ENCODE measurements at regions not wholly inside any gene's neighbourhood (a gene's known extent, or its start where the extent isn't known, plus 50 kb on each side); places are given as distances from the start of the nearest gene placed in this dataset.
"Not testable (repeated sequence)": the region's sequence is repeated elsewhere in the genome, so short reads cannot be mapped to it uniquely, and the experiment has no call there.

- DNase-seq, result no peak
- Mint-ChIP-seq H3K9me3 (no peaks in the 10 kb centered on the region), H3K4me1 (peaks cover 0 to 7% of the 10 kb centered on the region in 2 donors), H3K27me3 (ENCODE audit: low read depth in 3 of 3) (peaks cover 0 to 3% (median 2%) of the 10 kb centered on the region in 3 donors), H3K4me3 (no peak overlapping the region), H3K27ac (no peak overlapping the region), H3K36me3 (no peaks in the 10 kb centered on the region)
These were observed 229.2 kb upstream of the SGK1 start for GRCh38 chr6:134546962-134547645.

GRCh38 chr6:134544737-134545136 is 226.8 kb upstream of the SGK1 start:
- H3K4me1 Mint-ChIP-seq, result peaks cover 0 to 7% of the 10 kb centered on the region in 2 donors
- no peak overlapping the region for H3K4me3 Mint-ChIP-seq
- H3K27ac Mint-ChIP-seq, result no peak overlapping the region

DNA sequence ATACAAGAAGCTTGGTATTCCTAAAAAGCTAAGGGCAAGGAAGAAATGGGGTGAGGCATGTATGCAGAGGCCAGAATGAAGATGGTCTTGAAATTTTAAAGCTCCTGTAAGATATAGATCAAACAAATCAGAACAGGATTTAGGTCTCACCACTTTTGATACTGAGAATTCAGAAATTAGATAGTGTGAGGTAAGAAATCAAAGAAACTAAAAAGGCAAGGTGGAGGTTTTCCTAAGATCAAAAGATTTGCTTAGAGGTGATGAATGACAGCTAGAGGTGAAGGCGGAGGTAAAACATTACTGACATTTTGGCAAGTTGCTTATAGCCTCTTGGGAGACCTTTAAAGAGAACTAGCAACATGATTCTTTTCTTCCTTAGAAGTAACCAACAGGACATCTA is 225.2 kb upstream of the SGK1 start:
- Mint-ChIP-seq H3K27me3 (ENCODE audit: low read depth in 3 of 3) (peaks cover 2 to 3% (median 2%) of the 10 kb centered on the region in 3 donors), H3K36me3 (no peaks in the 10 kb centered on the region), H3K4me3 (no peak overlapping the region), H3K27ac (no peak overlapping the region), H3K4me1 (peaks cover 0 to 7% of the 10 kb centered on the region in 2 donors), H3K9me3 (no peaks in the 10 kb centered on the region)
- DNase-seq, result no peak

More at GRCh38 chr6:134544737-134545136, 226.8 kb upstream of the SGK1 start:
- no peaks in the 10 kb centered on the region for H3K36me3 Mint-ChIP-seq
- DNase-seq, result no peak
- H3K9me3 Mint-ChIP-seq, result no peaks in the 10 kb centered on the region
- H3K27me3 Mint-ChIP-seq (ENCODE audit: low read depth in 3 of 3), result peaks cover 2 to 3% (median 2%) of the 10 kb centered on the region in 3 donors

GRCh38 chr6:134541001-134541400 is 223.1 kb upstream of the SGK1 start:
- H3K4me1 Mint-ChIP-seq, result peaks cover 0 to 7% of the 10 kb centered on the region in 2 donors
- H3K9me3 Mint-ChIP-seq, result no peaks in the 10 kb centered on the region
- DNase-seq, result no peak
- no peaks in the 10 kb centered on the region for H3K36me3 Mint-ChIP-seq
- H3K4me3 Mint-ChIP-seq, result no peak overlapping the region
- no peak overlapping the region for H3K27ac Mint-ChIP-seq
- peaks cover 0 to 3% (median 2%) of the 10 kb centered on the region in 3 donors for H3K27me3 Mint-ChIP-seq (ENCODE audit: low read depth in 3 of 3)

DNA sequence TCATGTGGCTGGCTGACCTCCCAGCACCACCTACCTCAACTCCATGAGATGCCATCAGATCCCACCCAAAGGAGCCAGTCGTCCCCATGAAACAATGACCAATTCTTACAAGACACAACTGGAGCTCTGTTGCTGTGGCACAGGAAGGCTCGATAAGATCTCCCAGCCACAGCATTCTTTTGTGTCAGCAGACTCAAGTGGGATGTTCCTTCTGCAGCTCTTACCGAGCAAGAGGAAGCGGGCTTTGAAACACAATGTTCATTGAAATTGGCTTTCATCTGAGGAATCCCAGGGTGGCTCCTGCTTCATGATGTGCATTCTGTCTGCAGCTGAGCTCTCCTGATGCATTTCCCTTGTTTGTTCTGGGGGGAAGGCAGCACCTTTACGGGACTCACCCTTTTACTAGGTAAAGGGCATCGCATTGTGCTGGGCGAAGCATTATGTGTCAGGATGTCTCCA is 222.0 kb upstream of the SGK1 start:
- Mint-ChIP-seq H3K9me3 (no peaks in the 10 kb centered on the region), H3K27me3 (ENCODE audit: low read depth in 3 of 3) (peaks cover 0 to 3% (median 2%) of the 10 kb centered on the region in 3 donors)

GRCh38 chr6:134537765-134538164 is 219.9 kb upstream of the SGK1 start:
- H3K27ac Mint-ChIP-seq, H3K36me3 Mint-ChIP-seq: not testable (repeated sequence)

More for the DNA sequence above, 222.0 kb upstream of the SGK1 start:
- H3K36me3 Mint-ChIP-seq, result no peaks in the 10 kb centered on the region
- H3K4me1 Mint-ChIP-seq, result peaks cover 0 to 7% of the 10 kb centered on the region in 2 donors
- H3K27ac Mint-ChIP-seq, result no peak overlapping the region
- H3K4me3 Mint-ChIP-seq, result no peak overlapping the region
- no peak for DNase-seq

GRCh38 chr6:134537146-134537555 is 219.2 kb upstream of the SGK1 start:
- H3K36me3 Mint-ChIP-seq, result no peaks in the 10 kb centered on the region
- no peak for DNase-seq
- H3K4me3 Mint-ChIP-seq, result no peak overlapping the region
- peaks cover 0 to 3% (median 0%) of the 10 kb centered on the region in 3 donors for H3K27me3 Mint-ChIP-seq (ENCODE audit: low read depth in 3 of 3)
- no peaks in the 10 kb centered on the region for H3K9me3 Mint-ChIP-seq
- H3K27ac Mint-ChIP-seq, result no peak overlapping the region
- H3K4me1 Mint-ChIP-seq, result no peaks in the 10 kb centered on the region

More at GRCh38 chr6:134537765-134538164, 219.9 kb upstream of the SGK1 start:
- H3K4me1 Mint-ChIP-seq; H3K4me3 Mint-ChIP-seq; H3K9me3 Mint-ChIP-seq; H3K27me3 Mint-ChIP-seq (ENCODE audit: low read depth in 3 of 3); DNase-seq: not testable (repeated sequence)

- Mint-ChIP-seq H3K36me3 (no peaks in the 10 kb centered on the region), H3K27ac (no peak overlapping the region), H3K27me3 (ENCODE audit: low read depth in 3 of 3) (peaks cover 0 to 3% (median 0%) of the 10 kb centered on the region in 3 donors), H3K9me3 (no peaks in the 10 kb centered on the region), H3K4me1 (no peaks in the 10 kb centered on the region), H3K4me3 (no peak overlapping the region)
- no peak for DNase-seq
These were observed 217.9 kb upstream of the SGK1 start for GRCh38 chr6:134535831-134536230.

GRCh38 chr6:134534708-134535149 is 216.8 kb upstream of the SGK1 start:
- DNase-seq, result no peak
- Mint-ChIP-seq H3K36me3 (no peaks in the 10 kb centered on the region), H3K27ac (no peak overlapping the region), H3K9me3 (no peaks in the 10 kb centered on the region), H3K4me3 (no peak overlapping the region), H3K27me3 (ENCODE audit: low read depth in 3 of 3) (peaks cover 0 to 2% (median 0%) of the 10 kb centered on the region in 3 donors), H3K4me1 (no peaks in the 10 kb centered on the region)

- Mint-ChIP-seq H3K4me1 (no peaks in the 10 kb centered on the region), H3K27me3 (ENCODE audit: low read depth in 3 of 3) (peaks cover 0 to 2% (median 0%) of the 10 kb centered on the region in 3 donors), H3K9me3 (no peaks in the 10 kb centered on the region), H3K36me3 (no peaks in the 10 kb centered on the region), H3K4me3 (no peak overlapping the region), H3K27ac (no peak overlapping the region)
- DNase-seq, result no peak
These were observed 216.1 kb upstream of the SGK1 start for GRCh38 chr6:134533991-134534390.

GRCh38 chr6:134532694-134533624 is 215.0 kb upstream of the SGK1 start:
- no peak overlapping the region for H3K27ac Mint-ChIP-seq
- no peak for DNase-seq
- no peaks in the 10 kb centered on the region for H3K36me3 Mint-ChIP-seq
- H3K27me3 Mint-ChIP-seq (ENCODE audit: low read depth in 3 of 3), result peaks cover 0 to 2% (median 0%) of the 10 kb centered on the region in 3 donors
- no peak overlapping the region for H3K4me3 Mint-ChIP-seq
- H3K9me3 Mint-ChIP-seq, result no peaks in the 10 kb centered on the region
- H3K4me1 Mint-ChIP-seq, result no peaks in the 10 kb centered on the region

- no peaks in the 10 kb centered on the region for H3K9me3 Mint-ChIP-seq
- H3K36me3 Mint-ChIP-seq, result no peaks in the 10 kb centered on the region
- H3K27ac Mint-ChIP-seq, result no peak overlapping the region
- H3K4me3 Mint-ChIP-seq, result no peak overlapping the region
- no peaks in the 10 kb centered on the region for H3K4me1 Mint-ChIP-seq
- no peak for DNase-seq
- peaks cover 0 to 2% (median 0%) of the 10 kb centered on the region in 3 donors for H3K27me3 Mint-ChIP-seq (ENCODE audit: low read depth in 3 of 3)
These were observed 213.7 kb upstream of the SGK1 start for GRCh38 chr6:134531611-134532010.

- Mint-ChIP-seq H3K9me3 (no peaks in the 10 kb centered on the region), H3K4me1 (no peaks in the 10 kb centered on the region), H3K4me3 (no peak overlapping the region), H3K27me3 (ENCODE audit: low read depth in 3 of 3) (peaks cover 0 to 2% (median under 1%) of the 10 kb centered on the region in 3 donors), H3K36me3 (no peaks in the 10 kb centered on the region), H3K27ac (no peak overlapping the region)
- DNase-seq, result no peak
These were observed 213.3 kb upstream of the SGK1 start for GRCh38 chr6:134531188-134531551.

- no peak for DNase-seq
- no peak overlapping the region for H3K27ac Mint-ChIP-seq
- H3K4me3 Mint-ChIP-seq, result no peak overlapping the region
These were observed 212.0 kb upstream of the SGK1 start for GRCh38 chr6:134529921-134530320.

More at GRCh38 chr6:134529921-134530320, 212.0 kb upstream of the SGK1 start:
- Mint-ChIP-seq H3K4me1 (no peaks in the 10 kb centered on the region), H3K36me3 (no peaks in the 10 kb centered on the region), H3K9me3 (no peaks in the 10 kb centered on the region), H3K27me3 (ENCODE audit: low read depth in 3 of 3) (peaks cover 0 to 2% (median 2%) of the 10 kb centered on the region in 3 donors)
